HG03196 (cell line): ENCODE measurements at regions not wholly inside any gene's neighbourhood (a gene's known extent, or its start where the extent isn't known, plus 50 kb on each side); places are given as distances from the start of the nearest gene placed in this dataset.

Experiments
- ATAC-seq: cut with Tn5 transposase; IDR thresholded peaks from one replicate; pipeline ENCODE4 v1.9.1; 2021; ENCODE audit not compliant: unreplicated experiment

- no peak for ATAC-seq
These were observed 144.1 kb downstream of the RPAP3 start for GRCh38 chr12:47561746-47562145.

GRCh38 chr12:47560415-47560814 lies 145.4 kb downstream of the RPAP3 start:
- ATAC-seq: no peak

GRCh38 chr12:47558625-47559345 lies 147.0 kb downstream of the RPAP3 start:
- no peak for ATAC-seq

GRCh38 chr12:47557386-47557785 lies 148.4 kb downstream of the RPAP3 start:
- ATAC-seq: no peak

GRCh38 chr12:47556261-47557030 lies 149.4 kb downstream of the RPAP3 start:
- no peak for ATAC-seq

- no peak for ATAC-seq
These were observed 151.7 kb downstream of the RPAP3 start for GRCh38 chr12:47554046-47554653.

- ATAC-seq: no peak
These were observed 152.6 kb downstream of the RPAP3 start for GRCh38 chr12:47553266-47553665.

GRCh38 chr12:47551426-47551851 lies 154.4 kb downstream of the RPAP3 start:
- no peak for ATAC-seq

GRCh38 chr12:47549258-47549657 lies 156.6 kb downstream of the RPAP3 start:
- no peak for ATAC-seq

- ATAC-seq: no peak
These were observed 157.4 kb downstream of the RPAP3 start for GRCh38 chr12:47548401-47548800.

- ATAC-seq: no peak
These were observed 158.8 kb downstream of the RPAP3 start for GRCh38 chr12:47547077-47547476.

- ATAC-seq: no peak
These were observed 159.8 kb downstream of the RPAP3 start for GRCh38 chr12:47545938-47546609.

GRCh38 chr12:47534695-47535094 lies 171.1 kb downstream of the RPAP3 start:
- ATAC-seq: no peak

GRCh38 chr12:47530050-47530449 lies 175.8 kb downstream of the RPAP3 start:
- no peak for ATAC-seq

- no peak for ATAC-seq
These were observed 178.0 kb downstream of the RPAP3 start for GRCh38 chr12:47527816-47528215.

- no peak for ATAC-seq
These were observed 185.8 kb downstream of the RPAP3 start for GRCh38 chr12:47520029-47520428.

- ATAC-seq: no peak
These were observed 188.7 kb downstream of the RPAP3 start for GRCh38 chr12:47517122-47517521.

GRCh38 chr12:47509398-47509851 lies 196.4 kb downstream of the RPAP3 start:
- no peak for ATAC-seq

GRCh38 chr12:47507221-47507620 lies 198.6 kb downstream of the RPAP3 start:
- no peak for ATAC-seq

GRCh38 chr12:47504775-47505446 lies 200.9 kb downstream of the RPAP3 start:
- ATAC-seq: no peak

GRCh38 chr12:47493801-47494200 lies 212.0 kb downstream of the RPAP3 start:
- no peak for ATAC-seq
